ENCODE measurements at regions not wholly inside any gene's neighbourhood (a gene's known extent, or its start where the extent isn't known, plus 50 kb on each side); places are given as distances from the start of the nearest gene placed in this dataset.

DNA sequence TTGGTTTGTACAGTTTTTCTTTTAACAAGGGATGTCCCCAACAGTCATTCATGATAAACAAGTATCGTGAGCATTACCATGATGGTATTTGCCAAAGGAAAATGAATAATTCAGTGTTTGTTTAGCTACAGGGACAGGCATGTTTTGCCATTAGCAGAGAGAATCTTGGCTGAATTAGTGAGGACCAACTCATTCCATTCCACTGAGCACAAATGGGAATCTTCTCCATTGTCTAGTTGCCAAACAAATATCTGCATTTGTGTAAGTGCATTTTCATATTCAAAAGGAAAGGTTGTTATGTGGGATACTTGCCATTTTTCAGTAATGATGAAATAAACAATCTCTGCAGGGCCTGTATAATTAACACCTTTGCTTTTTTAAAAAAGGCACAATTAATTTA lies 1762.6 kb downstream of the RPA4 start:
- DNase-seq, result no peak

DNA sequence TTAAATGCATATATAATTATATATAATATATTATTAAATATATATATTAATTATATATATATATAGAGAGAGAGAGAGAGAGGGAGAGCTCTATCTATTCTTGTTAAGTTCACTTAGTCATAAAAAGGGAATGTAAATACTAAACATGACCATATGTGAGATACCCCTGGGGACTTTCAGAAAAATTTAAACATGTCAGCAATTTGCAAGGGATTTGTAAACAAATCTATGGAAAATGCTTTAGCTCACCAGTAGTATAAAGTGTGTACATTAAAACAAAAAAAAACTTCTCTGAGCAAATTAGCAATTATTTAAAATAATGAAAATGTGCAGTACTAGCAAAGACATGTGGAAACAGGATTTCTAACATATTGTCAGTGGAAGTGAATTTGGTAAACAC lies 1755.5 kb downstream of the PCDH19 start:
- no peak for DNase-seq

Measured in CD4-positive, alpha-beta T cell treated with Interleukin-10 for 1 hour (primary cell).